ENCODE measurements at regions not wholly inside any gene's neighbourhood (a gene's known extent, or its start where the extent isn't known, plus 50 kb on each side); places are given as distances from the start of the nearest gene placed in this dataset.

GRCh38 chr1:239478069-239478468, 91.7 kb downstream of the CHRM3 start:
- Mint-ChIP-seq H3K36me3 (ENCODE audit: low read depth) (peaks cover 7% of the 10 kb centered on the region), H3K4me3 (no peak overlapping the region), H3K4me1 (no peaks in the 10 kb centered on the region)

GRCh38 chr1:239483391-239483790, 97.0 kb downstream of the CHRM3 start:
- TF ChIP-seq CTCF (conservative IDR thresholded peaks at IDR 0.05) = no peak
- Mint-ChIP-seq H3K9me3 (peaks cover 7% of the 10 kb centered on the region), H3K27me3 (ENCODE audit: low read depth) (no peaks in the 10 kb centered on the region), H3K36me3 (ENCODE audit: low read depth) (peaks cover 6% of the 10 kb centered on the region), H3K4me3 (no peak overlapping the region), H3K4me1 (no peaks in the 10 kb centered on the region), H3K27ac (ENCODE audit: unreplicated experiment) (no peak overlapping the region)
- no peak for DNase-seq (ENCODE audit: low read depth, low spot score)

More at GRCh38 chr1:239478069-239478468, 91.7 kb downstream of the CHRM3 start:
- no peak for DNase-seq (ENCODE audit: low read depth, low spot score)
- Mint-ChIP-seq H3K9me3 (peaks cover 10% of the 10 kb centered on the region), H3K27me3 (ENCODE audit: low read depth) (no peaks in the 10 kb centered on the region), H3K27ac (ENCODE audit: unreplicated experiment) (no peak overlapping the region)
- no peak for TF ChIP-seq CTCF (conservative IDR thresholded peaks at IDR 0.05)

- H3K27me3 Mint-ChIP-seq (ENCODE audit: low read depth) = no peaks in the 10 kb centered on the region
- H3K9me3 Mint-ChIP-seq = peaks cover 6% of the 10 kb centered on the region
- no peaks in the 10 kb centered on the region for H3K36me3 Mint-ChIP-seq (ENCODE audit: low read depth)
- DNase-seq (ENCODE audit: low read depth, low spot score) = no peak
- no peak for TF ChIP-seq CTCF (conservative IDR thresholded peaks at IDR 0.05)
- H3K27ac Mint-ChIP-seq (ENCODE audit: unreplicated experiment) = no peak overlapping the region
- no peaks in the 10 kb centered on the region for H3K4me1 Mint-ChIP-seq
- no peak overlapping the region for H3K4me3 Mint-ChIP-seq
Measured at GRCh38 chr1:239493811-239494414, 107.5 kb downstream of the CHRM3 start.

GRCh38 chr1:239505094-239505493, 118.7 kb downstream of the CHRM3 start:
- H3K27me3 Mint-ChIP-seq (ENCODE audit: low read depth) = no peaks in the 10 kb centered on the region
- peaks cover 2% of the 10 kb centered on the region for H3K36me3 Mint-ChIP-seq (ENCODE audit: low read depth)
- H3K9me3 Mint-ChIP-seq = peaks cover 17% of the 10 kb centered on the region
- TF ChIP-seq CTCF (conservative IDR thresholded peaks at IDR 0.05) = no peak
- no peak overlapping the region for H3K27ac Mint-ChIP-seq (ENCODE audit: unreplicated experiment)
- DNase-seq (ENCODE audit: low read depth, low spot score) = no peak
- peaks cover 4% of the 10 kb centered on the region for H3K4me1 Mint-ChIP-seq
- H3K4me3 Mint-ChIP-seq = no peak overlapping the region

- no peak for DNase-seq (ENCODE audit: low read depth, low spot score)
- Mint-ChIP-seq H3K27me3 (ENCODE audit: low read depth) (no peaks in the 10 kb centered on the region), H3K27ac (ENCODE audit: unreplicated experiment) (no peak overlapping the region)
Measured at GRCh38 chr1:239507826-239508225, 121.5 kb downstream of the CHRM3 start.

More at GRCh38 chr1:239507826-239508225, 121.5 kb downstream of the CHRM3 start:
- no peak overlapping the region for H3K4me3 Mint-ChIP-seq
- H3K4me1 Mint-ChIP-seq = peaks cover 11% of the 10 kb centered on the region
- no peak for TF ChIP-seq CTCF (conservative IDR thresholded peaks at IDR 0.05)
- H3K36me3 Mint-ChIP-seq (ENCODE audit: low read depth) = peaks cover 2% of the 10 kb centered on the region
- peaks cover 18% of the 10 kb centered on the region for H3K9me3 Mint-ChIP-seq
